Caco-2 (cell line): ENCODE measurements at regions not wholly inside any gene's neighbourhood (a gene's known extent, or its start where the extent isn't known, plus 50 kb on each side); places are given as distances from the start of the nearest gene placed in this dataset.

Source experiments
- BruUV-seq: library from RNA; stranded (reverse); fragments of 400-500 nt; replicated peaks from 2 replicates; lab custom pipeline; 2021; lab: Mats Ljungman, UMichigan
- CTCF ChIA-PET: fragments of 300-600 bp; sonication (Branson Sonifier 250); formaldehyde crosslinking; loops from one replicate; lab custom pipeline; 2022; ENCODE audit warnings: antibody characterized with exemption; lab: Charles Lee
- POLR2A ChIA-PET: fragments of 300-600 bp; sonication (Branson Sonifier 250); formaldehyde crosslinking; loops from one replicate; lab custom pipeline; 2022; ENCODE audit warnings: antibody characterized with exemption; lab: Charles Lee
- DNase-seq, 2 experiments: peaks; one replicate each; pipeline versions ENCODE4 v3.0.0 to v3.0.0-alpha.2; 2020 to 2022
- H3K27me3 ChIP-seq: replicated peaks from 2 replicates; pipeline ENCODE4 v1.6.0; 2011; ENCODE audit warnings: low read length; ENCODE audit not compliant: control insufficient read depth, insufficient read depth
- H3K36me3 ChIP-seq: 2 replicates; pipeline ENCODE4 v1.5.1; 2011; ENCODE audit warnings: low read length; ENCODE audit not compliant: control insufficient read depth, insufficient read depth
- H3K4me1 ChIP-seq: fragments of 250-450 bp; sonication (Bioruptor Pico); 2 replicates; pipeline ENCODE4 v1.5.1; 2020; ENCODE audit warnings: mild to moderate bottlenecking
- H3K4me3 ChIP-seq: 2 replicates; pipeline ENCODE4 v1.5.1; 2011; ENCODE audit warnings: low read depth, mild to moderate bottlenecking, control low read depth, low read length
- H3K9me3 ChIP-seq: fragments of 250-450 bp; sonication (Bioruptor Pico); 2 replicates; pipeline ENCODE4 v1.5.1; 2020; ENCODE audit warnings: mild to moderate bottlenecking, moderate library complexity
- H3K27ac Mint-ChIP-seq: one replicate; pipeline ENCODE4 v1.8.0; 2022; ENCODE audit warnings: mixed read lengths; ENCODE audit not compliant: unreplicated experiment
- H3K27me3 Mint-ChIP-seq: one replicate; pipeline ENCODE4 v1.8.0; 2022; ENCODE audit warnings: mixed read lengths; ENCODE audit not compliant: insufficient read depth, unreplicated experiment
- H3K36me3 Mint-ChIP-seq: one replicate; pipeline ENCODE4 v1.8.0; 2022; ENCODE audit warnings: mild to moderate bottlenecking, mixed read lengths; ENCODE audit not compliant: insufficient read depth, unreplicated experiment
- H3K4me1 Mint-ChIP-seq: one replicate; pipeline ENCODE4 v1.8.0; 2022; ENCODE audit warnings: low read depth, mixed read lengths; ENCODE audit not compliant: unreplicated experiment
- H3K4me3 Mint-ChIP-seq: one replicate; pipeline ENCODE4 v1.8.0; 2022; ENCODE audit warnings: mild to moderate bottlenecking, moderate library complexity, mixed read lengths; ENCODE audit not compliant: unreplicated experiment
- H3K9me3 Mint-ChIP-seq: one replicate; pipeline ENCODE4 v1.8.0; 2022; ENCODE audit warnings: mixed read lengths; ENCODE audit not compliant: unreplicated experiment
- CTCF ChIP-seq, 2 experiments: fragments of 200-600 bp in 1 of 2; IDR thresholded peaks; 1 replicate in 1 of 2; 2 replicates in 1 of 2; pipeline versions ENCODE4 v1.5.1 to v1.8.0; 2011 to 2022; ENCODE audit warnings: antibody characterized with exemption in 1 of 2, control low read depth in 1 of 2, inconsistent platforms in 1 of 2, low read depth in 1 of 2, low read length in 1 of 2, mild to moderate bottlenecking in 1 of 2, moderate library complexity in 1 of 2; ENCODE audit not compliant: insufficient read depth in 1 of 2, severe bottlenecking in 1 of 2, unreplicated experiment in 1 of 2
- intact Hi-C: fragments of 100-400 bp; cut with micrococcal nuclease; formaldehyde crosslinking; loops from one replicate; pipeline ENCODE4 v1.10.0; 2022; ENCODE audit not compliant: unreplicated experiment

GRCh38 chr3:62935793-62936192 lies 60.6 kb upstream of the CADPS start:
- CTCF ChIA-PET = no interaction called here
- H3K27me3 ChIP-seq = no peaks in the 10 kb centered on the region
- no TSS peak for BruUV-seq
- Mint-ChIP-seq H3K4me3 (no peak overlapping the region), H3K36me3 (no peaks in the 10 kb centered on the region), H3K27me3 (peaks cover 10% of the 10 kb centered on the region), H3K4me1 (no peaks in the 10 kb centered on the region), H3K9me3 (no peaks in the 10 kb centered on the region), H3K27ac (no peak overlapping the region)
- POLR2A ChIA-PET = no interaction called here
- intact Hi-C loops = no loop called here
- no peak overlapping the region for H3K4me3 ChIP-seq
- H3K36me3 ChIP-seq = no peaks in the 10 kb centered on the region
- no peak for TF ChIP-seq CTCF (IDR thresholded peaks at IDR 0.05; ENCODE audit: insufficient read depth in 1 of 2, low read depth in 1 of 2, low read length in 1 of 2, severe bottlenecking in 1 of 2, unreplicated experiment in 1 of 2)
- no peak for DNase-seq
- H3K9me3 ChIP-seq = no peaks in the 10 kb centered on the region
- no peaks in the 10 kb centered on the region for H3K4me1 ChIP-seq

- Mint-ChIP-seq H3K27me3 (peaks cover 10% of the 10 kb centered on the region), H3K4me3 (no peak overlapping the region), H3K4me1 (no peaks in the 10 kb centered on the region), H3K27ac (no peak overlapping the region), H3K9me3 (no peaks in the 10 kb centered on the region), H3K36me3 (no peaks in the 10 kb centered on the region)
- H3K4me3 ChIP-seq = no peak overlapping the region
- no TSS peak for BruUV-seq
- no peak for DNase-seq
- ChIA-PET POLR2A (no interaction called here), CTCF (no interaction called here)
- H3K36me3 ChIP-seq = no peaks in the 10 kb centered on the region
- no peaks in the 10 kb centered on the region for H3K9me3 ChIP-seq
- H3K27me3 ChIP-seq = no peaks in the 10 kb centered on the region
- TF ChIP-seq CTCF (IDR thresholded peaks at IDR 0.05; ENCODE audit: insufficient read depth in 1 of 2, low read depth in 1 of 2, low read length in 1 of 2, severe bottlenecking in 1 of 2, unreplicated experiment in 1 of 2) = no peak
- intact Hi-C loops = no loop called here
- H3K4me1 ChIP-seq = no peaks in the 10 kb centered on the region
Measured at GRCh38 chr3:62936626-62937254, 61.5 kb upstream of the CADPS start.

- Mint-ChIP-seq H3K4me3 (no peak overlapping the region), H3K27me3 (peaks cover 10% of the 10 kb centered on the region), H3K36me3 (no peaks in the 10 kb centered on the region), H3K27ac (no peak overlapping the region), H3K4me1 (no peaks in the 10 kb centered on the region), H3K9me3 (no peaks in the 10 kb centered on the region)
- ChIA-PET CTCF (no interaction called here), POLR2A (no interaction called here)
- Histone ChIP-seq H3K4me1 (no peaks in the 10 kb centered on the region), H3K4me3 (no peak overlapping the region), H3K27me3 (no peaks in the 10 kb centered on the region), H3K36me3 (no peaks in the 10 kb centered on the region), H3K9me3 (no peaks in the 10 kb centered on the region)
- intact Hi-C loops = no loop called here
- no peak for DNase-seq
- BruUV-seq = no TSS peak
- TF ChIP-seq CTCF (IDR thresholded peaks at IDR 0.05; ENCODE audit: insufficient read depth in 1 of 2, low read depth in 1 of 2, low read length in 1 of 2, severe bottlenecking in 1 of 2, unreplicated experiment in 1 of 2) = no peak
Measured at GRCh38 chr3:62938583-62938982, 63.4 kb upstream of the CADPS start.
